ENCODE measurements at regions not wholly inside any gene's neighbourhood (a gene's known extent, or its start where the extent isn't known, plus 50 kb on each side); places are given as distances from the start of the nearest gene placed in this dataset.

DNA sequence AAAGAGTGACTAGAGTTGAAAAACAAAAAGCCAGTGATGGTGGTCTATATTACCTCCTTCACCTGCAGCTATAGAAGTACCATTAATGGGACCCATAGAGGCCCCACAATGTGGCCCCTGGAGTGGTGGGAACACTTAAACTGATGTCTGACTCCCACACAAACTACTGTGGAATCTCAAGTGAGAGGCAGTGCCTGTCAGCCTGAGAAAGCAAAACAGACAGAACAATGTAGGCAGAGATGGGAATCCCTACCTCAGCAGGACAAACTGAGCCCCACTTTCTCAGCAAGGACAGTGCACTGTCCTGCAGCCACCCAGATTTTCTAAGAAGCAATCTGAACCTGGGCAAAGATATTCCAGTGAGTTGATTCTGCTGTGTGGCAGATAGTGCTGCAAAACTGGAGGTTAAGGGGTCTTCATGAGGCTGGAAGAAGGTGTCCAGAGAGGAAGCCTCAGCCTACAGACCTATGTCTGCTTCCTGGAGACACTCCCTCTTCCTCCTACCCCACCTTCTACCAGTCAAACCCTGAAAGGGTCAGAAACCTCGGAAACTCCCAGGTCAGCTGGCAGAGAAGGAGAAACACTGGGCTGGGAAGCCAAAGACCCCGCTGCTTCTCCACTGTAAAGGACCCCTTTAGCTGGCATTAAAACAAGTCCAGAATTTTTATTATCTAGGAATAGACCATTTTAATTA is 228.7 kb downstream of the C1orf94 start:
- H3K9me3 ChIP-seq, result no peaks in the 10 kb centered on the region
- H3K4me3 ChIP-seq, result no peak overlapping the region
- no peak overlapping the region for H3K4me2 ChIP-seq
- no peaks in the 10 kb centered on the region for H3K27me3 ChIP-seq
- TF ChIP-seq Cebpa-rat (IDR thresholded peaks at IDR 0.05), result no peak
- no peaks in the 10 kb centered on the region for H4K20me1 ChIP-seq
- H3K4me1 ChIP-seq, result no peaks in the 10 kb centered on the region
- no peak overlapping the region for H3K27ac ChIP-seq
- H3K9ac ChIP-seq, result no peak overlapping the region
- no peaks in the 10 kb centered on the region for H3K36me3 ChIP-seq

DNA sequence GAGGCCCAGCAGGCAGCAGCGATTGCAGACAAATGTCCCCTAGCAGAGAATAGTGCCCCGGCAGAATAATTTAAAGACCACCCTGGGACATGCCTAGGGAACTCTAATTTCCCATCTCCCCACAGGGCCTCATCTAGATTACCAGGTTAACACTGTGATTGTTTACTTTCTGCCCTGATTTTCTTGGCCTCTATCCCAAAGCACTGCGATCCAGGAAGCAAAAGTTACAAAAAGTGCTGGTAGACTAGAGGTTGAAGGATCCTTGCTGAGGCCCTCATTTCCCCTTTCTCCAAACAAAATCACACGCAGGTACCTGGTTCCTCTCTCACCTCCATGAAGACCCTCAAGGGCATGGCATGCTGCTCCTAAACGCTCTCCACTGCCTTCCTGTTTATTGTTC is 229.7 kb downstream of the C1orf94 start:
- Histone ChIP-seq H3K4me3 (no peak overlapping the region), H3K27me3 (no peaks in the 10 kb centered on the region), H3K27ac (no peak overlapping the region), H3K9me3 (no peaks in the 10 kb centered on the region), H3K9ac (no peak overlapping the region), H3K4me2 (no peak overlapping the region), H4K20me1 (no peaks in the 10 kb centered on the region), H3K36me3 (no peaks in the 10 kb centered on the region), H3K4me1 (no peaks in the 10 kb centered on the region)
- TF ChIP-seq Cebpa-rat (IDR thresholded peaks at IDR 0.05), result no peak

DNA sequence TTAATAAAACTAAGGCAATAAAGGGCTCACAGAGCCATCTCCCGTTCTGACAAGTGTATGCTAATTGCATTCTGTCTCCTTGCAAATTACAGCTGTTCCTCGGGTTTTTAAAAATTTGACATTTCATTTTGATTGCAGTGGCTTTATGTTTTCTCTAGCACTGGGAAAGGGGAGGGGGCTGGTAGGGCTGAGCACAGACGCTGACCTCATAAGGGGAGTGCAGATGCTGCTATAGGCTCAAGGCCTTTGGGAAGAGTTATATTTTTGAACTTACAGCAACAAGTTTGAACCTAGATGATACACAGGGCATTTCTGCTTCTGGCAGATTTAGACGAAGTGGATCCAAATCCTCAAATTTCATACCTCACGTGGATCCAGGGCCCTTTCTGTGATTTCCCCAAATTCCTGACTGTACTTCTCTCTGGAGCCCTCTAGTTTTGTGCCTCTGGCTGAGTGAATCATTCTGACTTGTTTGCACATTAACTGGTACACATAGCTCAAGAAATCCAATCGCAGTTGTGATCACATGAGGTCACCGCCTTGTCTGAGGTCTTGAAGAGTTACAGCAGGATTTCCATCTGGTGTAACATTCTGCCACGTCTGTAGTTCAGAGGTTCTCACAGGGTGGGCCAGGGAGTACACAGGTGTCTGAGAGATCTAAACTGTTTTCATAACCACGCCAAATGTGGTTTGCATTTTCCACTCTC is 230.3 kb downstream of the C1orf94 start:
- Histone ChIP-seq H3K27me3 (no peaks in the 10 kb centered on the region), H3K4me1 (no peaks in the 10 kb centered on the region), H3K4me3 (no peak overlapping the region), H3K9ac (no peak overlapping the region), H3K27ac (no peak overlapping the region), H3K9me3 (no peaks in the 10 kb centered on the region), H3K36me3 (no peaks in the 10 kb centered on the region), H3K4me2 (no peak overlapping the region), H4K20me1 (no peaks in the 10 kb centered on the region)
- TF ChIP-seq Cebpa-rat (IDR thresholded peaks at IDR 0.05), result no peak

DNA sequence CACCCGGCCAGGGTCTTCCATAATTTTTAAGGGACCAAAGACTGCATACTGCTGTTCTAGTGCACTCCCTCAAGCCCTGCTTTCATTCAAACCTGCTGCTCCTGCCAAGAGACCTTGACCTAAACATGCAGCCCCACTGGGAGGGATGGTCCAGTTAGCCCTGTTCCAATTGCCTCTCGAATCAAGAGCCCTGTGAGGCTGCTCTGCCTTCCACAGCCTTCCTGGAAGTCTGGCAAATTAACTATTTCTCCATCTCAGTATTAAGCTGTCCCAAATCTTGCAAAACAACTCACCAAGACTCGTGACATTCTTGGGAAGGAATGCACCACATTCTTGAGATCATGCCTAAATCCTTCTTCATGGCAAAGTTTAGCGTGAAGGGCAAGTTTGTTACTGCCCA is 231.3 kb downstream of the C1orf94 start:
- no peaks in the 10 kb centered on the region for H3K4me1 ChIP-seq
- no peaks in the 10 kb centered on the region for H3K9me3 ChIP-seq
- H3K9ac ChIP-seq, result no peak overlapping the region
- H3K4me2 ChIP-seq, result no peak overlapping the region
- H3K27ac ChIP-seq, result no peak overlapping the region
- no peak for TF ChIP-seq Cebpa-rat (IDR thresholded peaks at IDR 0.05)
- no peak overlapping the region for H3K4me3 ChIP-seq
- no peaks in the 10 kb centered on the region for H4K20me1 ChIP-seq
- no peaks in the 10 kb centered on the region for H3K27me3 ChIP-seq
- no peaks in the 10 kb centered on the region for H3K36me3 ChIP-seq

DNA sequence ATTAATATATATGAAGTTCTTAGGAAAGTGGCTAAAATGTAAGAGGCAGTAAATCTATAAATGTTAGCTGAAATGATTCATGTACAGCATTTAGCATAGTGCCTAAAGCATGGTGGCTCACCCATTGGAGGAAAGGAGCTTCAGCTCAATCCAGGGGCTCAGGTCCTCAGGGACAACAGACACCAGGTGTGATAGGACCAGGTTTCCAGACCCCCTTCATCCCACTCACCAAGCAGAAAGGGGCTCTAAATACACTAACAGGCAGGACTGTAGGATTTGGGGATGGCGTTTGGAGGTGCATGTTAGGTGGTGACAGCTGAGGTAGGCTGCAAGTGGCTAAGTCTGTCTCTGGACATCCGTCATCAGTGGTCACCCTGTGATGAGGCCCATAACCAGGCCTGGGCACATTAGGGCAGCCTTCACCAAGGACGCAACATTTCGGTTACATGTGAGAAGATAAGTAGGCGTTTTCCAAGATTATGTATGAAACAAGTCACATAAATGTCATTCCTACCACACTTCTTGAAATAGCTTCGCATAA is 233.1 kb downstream of the C1orf94 start:
- Histone ChIP-seq H3K4me2 (no peak overlapping the region), H3K27me3 (no peaks in the 10 kb centered on the region), H3K27ac (no peak overlapping the region), H3K4me1 (no peaks in the 10 kb centered on the region), H3K4me3 (no peak overlapping the region), H3K36me3 (no peaks in the 10 kb centered on the region), H3K9ac (no peak overlapping the region), H4K20me1 (no peaks in the 10 kb centered on the region), H3K9me3 (no peaks in the 10 kb centered on the region)
- no peak for TF ChIP-seq Cebpa-rat (IDR thresholded peaks at IDR 0.05)

DNA sequence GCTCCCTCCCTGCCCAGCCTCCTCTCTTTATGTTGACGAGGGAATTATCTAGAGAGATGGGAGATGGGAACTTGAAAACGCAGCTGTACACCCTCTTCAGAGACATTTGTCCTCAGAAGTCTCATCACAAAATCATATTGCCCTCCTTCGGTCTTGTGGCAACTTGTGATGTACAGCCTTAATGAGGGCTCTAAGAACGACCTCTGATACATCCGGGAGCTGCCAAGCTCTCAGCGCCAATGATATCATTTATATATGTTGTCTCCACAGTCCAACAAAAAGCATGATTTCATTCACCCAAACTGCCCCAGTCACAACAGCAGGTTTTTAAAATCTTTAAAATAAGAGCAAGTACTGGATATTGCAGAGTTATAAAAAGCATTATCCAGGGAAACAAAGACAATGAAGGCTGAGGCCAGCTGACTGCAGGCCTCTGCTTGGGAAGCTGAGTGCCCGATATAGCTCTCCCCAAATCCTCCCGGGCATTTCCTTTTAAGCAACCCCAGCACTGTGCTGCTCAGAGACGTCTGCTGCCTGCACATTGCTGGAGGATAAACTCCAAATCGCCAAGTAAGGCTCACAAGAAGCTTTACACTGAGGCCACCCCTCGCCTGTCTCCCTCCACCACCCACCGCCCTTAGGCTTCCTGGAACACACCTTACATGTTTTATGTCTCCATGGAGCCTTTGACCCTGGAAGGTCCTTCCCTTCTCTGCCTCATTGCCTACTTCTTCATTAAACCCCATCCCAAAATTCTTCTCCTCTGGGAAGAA is 236.1 kb downstream of the C1orf94 start:
- Histone ChIP-seq H3K9ac (no peak overlapping the region), H3K27me3 (no peaks in the 10 kb centered on the region), H3K4me1 (peaks cover 12% of the 10 kb centered on the region), H3K9me3 (no peaks in the 10 kb centered on the region), H3K36me3 (no peaks in the 10 kb centered on the region), H3K4me3 (no peak overlapping the region), H4K20me1 (no peaks in the 10 kb centered on the region), H3K27ac (no peak overlapping the region), H3K4me2 (no peak overlapping the region)
- no peak for TF ChIP-seq Cebpa-rat (IDR thresholded peaks at IDR 0.05)

DNA sequence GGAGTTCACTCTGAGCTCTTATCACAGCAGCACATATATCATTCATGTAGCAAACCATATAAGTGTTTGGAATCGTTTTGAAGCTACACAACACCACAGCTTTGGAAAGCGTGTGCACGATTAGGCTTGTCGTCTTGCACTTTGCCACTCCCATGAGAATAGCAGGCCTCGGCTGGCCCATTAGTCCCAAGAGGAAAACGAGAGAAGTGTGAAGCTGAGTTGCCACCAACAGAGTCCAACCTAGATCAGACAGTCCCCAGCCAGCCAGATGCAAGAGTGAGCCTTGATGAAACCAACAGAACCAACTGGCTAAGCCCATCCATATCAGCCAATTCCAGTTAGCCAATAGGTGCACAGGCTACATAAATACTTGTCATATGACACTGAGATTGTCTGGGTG is 238.4 kb downstream of the C1orf94 start:
- H3K4me1 ChIP-seq, result peaks cover 21% of the 10 kb centered on the region

DNA sequence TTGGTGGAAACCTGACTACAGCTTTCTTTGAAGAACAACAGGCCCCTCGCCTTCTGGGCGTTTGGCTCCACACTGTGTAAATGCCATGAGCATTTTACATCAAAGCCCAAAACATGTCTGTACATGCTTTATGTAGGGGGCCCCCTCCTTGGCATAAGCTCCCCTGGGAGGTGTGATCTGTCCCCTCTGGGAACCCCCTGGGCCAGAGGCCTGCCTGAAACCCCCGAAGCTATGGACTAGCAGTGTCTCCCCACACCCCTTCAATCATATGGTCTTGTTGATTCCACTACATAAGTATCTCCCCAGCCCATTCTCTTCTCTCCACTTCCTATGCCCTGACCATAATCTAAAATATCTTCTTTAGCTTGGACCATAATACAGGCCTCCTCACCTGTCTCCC is 241.5 kb downstream of the C1orf94 start:
- Histone ChIP-seq H3K27ac (no peak overlapping the region), H3K36me3 (no peaks in the 10 kb centered on the region), H3K9me3 (no peaks in the 10 kb centered on the region), H3K4me2 (no peak overlapping the region), H3K27me3 (no peaks in the 10 kb centered on the region), H4K20me1 (no peaks in the 10 kb centered on the region), H3K4me3 (no peak overlapping the region), H3K9ac (no peak overlapping the region), H3K4me1 (peaks cover 25% of the 10 kb centered on the region)
- TF ChIP-seq Cebpa-rat (IDR thresholded peaks at IDR 0.05), result no peak

More for the DNA sequence above, 238.4 kb downstream of the C1orf94 start:
- Histone ChIP-seq H3K9ac (no peak overlapping the region), H4K20me1 (no peaks in the 10 kb centered on the region), H3K4me3 (no peak overlapping the region), H3K27ac (no peak overlapping the region), H3K27me3 (no peaks in the 10 kb centered on the region), H3K4me2 (no peak overlapping the region), H3K9me3 (no peaks in the 10 kb centered on the region), H3K36me3 (no peaks in the 10 kb centered on the region)
- TF ChIP-seq Cebpa-rat (IDR thresholded peaks at IDR 0.05), result no peak

DNA sequence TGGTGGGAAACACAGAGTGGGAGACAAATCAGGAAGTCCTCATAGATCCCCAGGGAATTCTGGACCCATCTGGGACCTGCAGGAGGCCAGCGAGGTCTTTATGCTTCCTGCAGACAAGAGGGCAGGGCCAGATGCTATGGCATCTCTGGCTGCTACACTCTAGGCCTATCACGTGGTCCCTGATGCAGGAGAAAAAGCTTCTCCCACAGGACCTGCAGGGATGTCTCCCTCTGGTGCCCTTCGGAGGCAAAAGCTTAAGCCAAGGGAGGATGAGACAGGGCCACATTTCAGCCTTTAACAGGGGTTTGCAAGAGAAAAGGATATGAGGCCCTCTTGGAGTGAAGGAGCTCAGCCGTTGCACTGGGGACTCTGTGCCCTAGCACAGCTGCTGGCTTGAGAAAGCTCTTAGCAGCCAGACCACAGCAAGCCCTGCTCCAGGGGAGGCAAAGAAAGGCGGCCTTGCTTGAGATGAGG is 243.0 kb downstream of the C1orf94 start:
- Histone ChIP-seq H3K9me3 (no peaks in the 10 kb centered on the region), H3K27me3 (no peaks in the 10 kb centered on the region), H3K9ac (no peak overlapping the region), H3K27ac (no peak overlapping the region), H3K36me3 (no peaks in the 10 kb centered on the region), H3K4me2 (peak overlapping the region; percentile 43), H3K4me3 (no peak overlapping the region), H3K4me1 (peaks cover 25% of the 10 kb centered on the region), H4K20me1 (no peaks in the 10 kb centered on the region)
- no peak for TF ChIP-seq Cebpa-rat (IDR thresholded peaks at IDR 0.05)

DNA sequence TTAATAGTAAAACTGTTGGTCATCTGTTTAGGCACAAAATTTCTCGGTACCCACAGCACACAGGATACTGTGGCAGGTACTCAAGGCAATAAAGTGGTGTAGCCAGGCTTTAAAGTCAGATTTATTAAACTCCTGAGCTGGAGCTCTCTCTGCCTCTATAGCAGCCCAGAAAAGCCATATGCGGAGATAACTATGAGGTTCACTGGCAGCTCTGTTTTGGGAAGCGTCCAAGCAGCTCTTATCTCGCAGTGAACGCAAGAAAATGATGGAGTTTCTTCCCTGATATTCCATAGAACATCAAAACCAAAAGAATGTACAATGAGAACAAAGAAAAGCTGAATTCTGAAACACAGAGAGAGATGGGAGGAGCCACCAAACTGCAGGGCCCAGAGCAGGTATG is 248.3 kb downstream of the C1orf94 start:
- Histone ChIP-seq H3K27ac (no peak overlapping the region), H3K4me1 (peaks cover 5% of the 10 kb centered on the region), H3K9ac (no peak overlapping the region), H3K36me3 (no peaks in the 10 kb centered on the region), H4K20me1 (no peaks in the 10 kb centered on the region), H3K9me3 (no peaks in the 10 kb centered on the region), H3K27me3 (no peaks in the 10 kb centered on the region), H3K4me2 (no peak overlapping the region), H3K4me3 (no peak overlapping the region)
- no peak for TF ChIP-seq Cebpa-rat (IDR thresholded peaks at IDR 0.05)
